GM12878 (cell line): ENCODE measurements at regions not wholly inside any gene's neighbourhood (a gene's known extent, or its start where the extent isn't known, plus 50 kb on each side); places are given as distances from the start of the nearest gene placed in this dataset.

Source experiments
- ATAC-seq: fragments of 200-7000 bp; cut with Tn5 transposase; 3 replicates; pipeline ENCODE4 v1.9.1; 2020; ENCODE audit warnings: mild to moderate bottlenecking, moderate library complexity
- BruUV-seq: library from RNA; stranded (reverse); fragments of 400-500 nt; replicated peaks from 2 replicates; lab custom pipeline; 2021; lab: Mats Ljungman, UMichigan
- CTCF ChIA-PET: fragments of 300-600 bp; sonication (Branson Sonifier 250); formaldehyde crosslinking; extraction: SDS; loops from one replicate; lab custom pipeline; 2021; ENCODE audit warnings: inconsistent platforms; lab: Yijun Ruan, JAX
- POLR2A ChIA-PET: fragments of 350-600 bp; formaldehyde crosslinking; extraction: SDS; loops from one replicate; lab custom pipeline; 2021; ENCODE audit warnings: inconsistent platforms; lab: Charles Lee
- RAD21 ChIA-PET: fragments of 300-600 bp; sonication (Branson Sonifier 250); formaldehyde crosslinking; loops from one replicate; lab custom pipeline; 2023; ENCODE audit warnings: antibody characterized with exemption; ENCODE audit not compliant: unreplicated experiment; lab: Charles Lee
- SMC1A ChIA-PET: fragments of 300-600 bp; sonication (Branson Sonifier 250); formaldehyde crosslinking; loops from one replicate; lab custom pipeline; 2023; ENCODE audit not compliant: unreplicated experiment, uncharacterized antibody; lab: Charles Lee
- DNase-seq: peaks from one replicate; pipeline ENCODE4 v3.0.0-alpha.2; 2011; ENCODE audit warnings: low read depth, low spot score
- FAIRE-seq: peaks from 3 replicates; lab custom pipeline; 2011; peaks lifted over from hg19 to GRCh38; lab: Jason Lieb, UNC
- H2AFZ ChIP-seq: 2 replicates; pipeline ENCODE4 v1.6.0; 2011; ENCODE audit warnings: low read depth, low read length, control low read depth; ENCODE audit not compliant: control insufficient read depth
- H3K27ac ChIP-seq: 2 replicates; pipeline ENCODE4 v1.5.1; 2011; ENCODE audit warnings: control low read depth; ENCODE audit not compliant: control insufficient read depth, insufficient read depth
- H3K27me3 ChIP-seq, 2 experiments: replicated peaks in 1 of 2; 2 replicates each; pipeline versions ENCODE4 v1.6.0 to v1.6.1; 2011; ENCODE audit warnings: low read length in 1 of 2; ENCODE audit not compliant: control insufficient read depth in 2 of 2, insufficient read depth in 2 of 2
- H3K36me3 ChIP-seq, 2 experiments: 2 replicates each; pipeline ENCODE4 v1.5.1; 2011; ENCODE audit warnings: low read length in 1 of 2; ENCODE audit not compliant: control insufficient read depth in 2 of 2, insufficient read depth in 2 of 2
- H3K4me1 ChIP-seq: 2 replicates; pipeline ENCODE4 v1.6.1; 2011; ENCODE audit warnings: mild to moderate bottlenecking, low read length, moderate library complexity, mixed read lengths; ENCODE audit not compliant: control insufficient read depth, insufficient read depth
- H3K4me2 ChIP-seq: 2 replicates; pipeline ENCODE4 v1.6.0; 2011; ENCODE audit warnings: control low read depth; ENCODE audit not compliant: control insufficient read depth, insufficient read depth
- H3K4me3 ChIP-seq: fragments of 200-600 bp; sonication (generic); 2 replicates; pipeline ENCODE4 v1.5.1; 2016
- H3K79me2 ChIP-seq: 2 replicates; pipeline ENCODE4 v1.6.0; 2011; ENCODE audit warnings: low read length; ENCODE audit not compliant: control insufficient read depth, insufficient read depth
- H3K9ac ChIP-seq: 2 replicates; pipeline ENCODE4 v1.8.0; 2011; ENCODE audit warnings: low read length, control low read depth, mixed read lengths; ENCODE audit not compliant: control insufficient read depth, insufficient read depth
- H3K9me3 ChIP-seq: replicated peaks from 3 replicates; pipeline ENCODE4 v1.5.1; 2011; ENCODE audit warnings: mild to moderate bottlenecking, low read length; ENCODE audit not compliant: control insufficient read depth, insufficient read depth
- H4K20me1 ChIP-seq: 2 replicates; pipeline ENCODE4 v1.6.0; 2011; ENCODE audit not compliant: control insufficient read depth, insufficient read depth
- CEBPZ ChIP-seq: fragments of 150-350 bp; IDR thresholded peaks from 2 replicates; pipeline ENCODE4 v1.6.1; 2016; ENCODE audit warnings: low read depth, low read length
- E2F4 ChIP-seq: IDR thresholded peaks from 2 replicates; pipeline ENCODE4 v1.6.1; 2012; ENCODE audit warnings: low read depth, low read length, improper control_type of control experiment
- GABPA ChIP-seq: IDR thresholded peaks from 2 replicates; pipeline ENCODE4 v1.6.1; 2014; ENCODE audit warnings: antibody characterized with exemption, low read depth, mild to moderate bottlenecking, inconsistent platforms
- IKZF1 ChIP-seq: fragments of 450-650 bp; conservative IDR thresholded peaks from 2 replicates; pipeline ENCODE4 v1.6.1; 2017; ENCODE audit warnings: antibody characterized with exemption, mild to moderate bottlenecking
- MEF2A ChIP-seq: IDR thresholded peaks from 2 replicates; pipeline ENCODE4 v1.6.1; 2011; ENCODE audit warnings: low read depth, mild to moderate bottlenecking, low read length, moderate library complexity; ENCODE audit not compliant: insufficient read depth
- SIX5 ChIP-seq: IDR thresholded peaks from 2 replicates; pipeline ENCODE4 v1.6.1; 2011; ENCODE audit warnings: mild to moderate bottlenecking, low read depth, low read length, moderate library complexity; ENCODE audit not compliant: severe bottlenecking
- SMAD5 ChIP-seq: IDR thresholded peaks from 2 replicates; pipeline ENCODE4 v1.6.1; 2016; ENCODE audit warnings: antibody characterized with exemption, low read depth
- STAT3 ChIP-seq: IDR thresholded peaks from 2 replicates; pipeline ENCODE4 v1.6.1; 2011; ENCODE audit warnings: low read depth, low read length, improper control_type of control experiment
- WGBS: methylation state at CpG from one replicate; pipeline ENCODE4 v1.1.6; 2016; ENCODE audit warnings: low lambda C conversion rate; ENCODE audit not compliant: insufficient replicate concordance, insufficient coverage; ENCODE audit errors: missing lambda C conversion rate; 5-methylcytosine and 5-hydroxymethylcytosine counted together
- in situ Hi-C: fragments of 300-500 bp; cut with MboI; formaldehyde crosslinking; loops from 9 replicates; pipeline ENCODE4 v1.14.3; 2018; ENCODE audit warnings: mixed read lengths
- intact Hi-C: fragments of 100-400 bp; cut with micrococcal nuclease; formaldehyde crosslinking; loops from one replicate; pipeline ENCODE4 v1.14.2; 2022; ENCODE audit not compliant: unreplicated experiment

DNA sequence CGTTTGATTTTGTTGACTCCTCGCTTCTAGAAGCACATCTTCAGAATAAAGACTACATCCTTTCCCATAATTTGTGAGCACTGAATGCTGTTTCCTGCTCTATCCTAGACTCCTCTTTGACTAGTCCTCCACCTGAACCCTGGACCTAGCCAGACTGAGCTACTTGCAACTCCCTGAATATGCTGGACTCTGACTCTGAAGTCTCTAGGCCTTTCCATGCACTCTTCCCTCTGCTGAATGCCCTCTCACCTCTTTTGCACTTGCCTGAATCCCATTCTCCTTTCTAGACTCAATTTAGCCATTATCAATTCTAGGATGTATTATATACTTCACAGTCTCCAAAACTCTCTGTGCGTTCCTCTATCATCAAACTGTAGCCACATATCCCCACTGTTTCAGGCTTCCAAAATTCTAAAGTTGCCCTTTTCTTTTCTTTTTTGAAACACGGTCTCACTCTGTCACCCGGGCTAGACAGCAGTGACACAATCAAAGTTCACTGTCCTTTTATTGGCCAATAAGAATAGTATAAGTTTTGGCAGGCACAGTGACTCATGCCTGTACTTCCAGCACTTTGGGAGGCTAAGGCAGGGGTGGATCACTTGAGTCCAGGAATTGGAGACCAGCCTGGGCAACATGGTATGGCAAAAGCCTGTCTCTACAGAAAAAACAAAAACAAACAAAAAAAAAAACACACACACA, 127.0 kb downstream of the LTN1 start:
- Histone ChIP-seq H3K9ac (no peak overlapping the region), H3K27me3 (no peaks in the 10 kb centered on the region), H3K4me1 (no peaks in the 10 kb centered on the region), H3K79me2 (no peaks in the 10 kb centered on the region), H3K27ac (no peak overlapping the region), H3K4me3 (no peak overlapping the region), H4K20me1 (no peaks in the 10 kb centered on the region), H3K9me3 (no peaks in the 10 kb centered on the region), H2AFZ (no peak overlapping the region), H3K4me2 (no peak overlapping the region), H3K36me3 (no peaks in the 10 kb centered on the region)
- BruUV-seq = no TSS peak
- no peak for ATAC-seq
- ChIA-PET SMC1A (no interaction called here), CTCF (no interaction called here), POLR2A (no interaction called here), RAD21 (no interaction called here)
- no peak for FAIRE-seq
- TF ChIP-seq E2F4 (no peak), CEBPZ (no peak), GABPA (no peak), MEF2A (no peak), STAT3 (no peak), SIX5 (no peak), IKZF1 (no peak), SMAD5 (no peak)
- in situ Hi-C loops = no loop called here
- intact Hi-C loops = no loop called here
- 98% methylated on average over 5 of the region's 5 CpGs for WGBS
- DNase-seq = no peak
